ENCODE measurements at regions not wholly inside any gene's neighbourhood (a gene's known extent, or its start where the extent isn't known, plus 50 kb on each side); places are given as distances from the start of the nearest gene placed in this dataset.

GRCh38 chr2:17388798-17389197 is 129.4 kb downstream of the RAD51AP2 start:
- no TSS peak for BruUV-seq (replicated peaks)
- no peak overlapping the region for H3K4me3 ChIP-seq (replicated peaks in 1 of 2; ENCODE audit: low read depth in 1 of 2, low read length in 2 of 2)
- ATAC-seq: no peak
- no peak overlapping the region for H3K9ac ChIP-seq (ENCODE audit: low read length)
- no peaks in the 10 kb centered on the region for H3K79me2 ChIP-seq (ENCODE audit: insufficient read depth, low read length)
- intact Hi-C loops (cut with micrococcal nuclease): no loop called here
- CTCF ChIA-PET: no interaction called here
- no peaks in the 10 kb centered on the region for H3K36me3 ChIP-seq (ENCODE audit: control insufficient read depth in 1 of 2, insufficient read depth in 2 of 2, low read length in 2 of 2)
- no peaks in the 10 kb centered on the region for H3K4me1 ChIP-seq (ENCODE audit: control insufficient read depth in 1 of 2, insufficient read depth in 2 of 2, low read length in 2 of 2)
- no peaks in the 10 kb centered on the region for H3K9me2 ChIP-seq (ENCODE audit: insufficient read depth)
- POLR2A ChIA-PET: no interaction called here
- H4K20me1 ChIP-seq (ENCODE audit: insufficient read depth): no peaks in the 10 kb centered on the region
- TF ChIP-seq EZH2 (IDR thresholded peaks at IDR 0.05) (no peak), SIN3A (IDR thresholded peaks at IDR 0.05; ENCODE audit: low read depth) (no peak), SRF (IDR thresholded peaks at IDR 0.05; ENCODE audit: low read depth) (no peak), CEBPB (IDR thresholded peaks at IDR 0.05; ENCODE audit: low read depth) (no peak), RAD21 (IDR thresholded peaks at IDR 0.05; ENCODE audit: low read depth) (no peak), TCF7L2 (IDR thresholded peaks at IDR 0.05; ENCODE audit: borderline replicate concordance, extremely low read depth, insufficient read depth, insufficient read length) (no peak), POLR2AphosphoS5 (IDR thresholded peaks at IDR 0.05; ENCODE audit: low read depth, low read length) (no peak)
- TF ChIP-seq, protein P1, sequence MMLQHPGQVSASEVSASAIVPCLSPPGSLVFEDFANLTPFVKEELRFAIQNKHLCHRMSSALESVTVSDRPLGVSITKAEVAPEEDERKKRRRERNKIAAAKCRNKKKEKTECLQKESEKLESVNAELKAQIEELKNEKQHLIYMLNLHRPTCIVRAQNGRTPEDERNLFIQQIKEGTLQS (IDR thresholded peaks at IDR 0.05): no peak
- H3K27me3 ChIP-seq (ENCODE audit: insufficient read depth, low read length): peaks cover 18% of the 10 kb centered on the region
- H3K4me2 ChIP-seq (ENCODE audit: low read length): no peak overlapping the region
- no peaks in the 10 kb centered on the region for H3K9me3 ChIP-seq (ENCODE audit: control insufficient read depth in 1 of 2, insufficient read depth in 1 of 2, low read depth in 1 of 2, low read length in 2 of 2)
- DNase-seq (ENCODE audit: low read depth, low spot score): no peak
- H2AFZ ChIP-seq (ENCODE audit: low read depth, low read length, poor library complexity, severe bottlenecking): no peak overlapping the region
- RAD21 ChIA-PET (ENCODE audit: low non-redundant PET in 1 of 2, low total read pairs in 2 of 2, uncharacterized antibody in 2 of 2, unreplicated experiment in 2 of 2): no interaction called here
- H3K27ac ChIP-seq (ENCODE audit: low read depth, low read length): no peak overlapping the region

- ATAC-seq (no peak), DNase-seq (ENCODE audit: low read depth, low spot score) (no peak)
- POLR2A ChIA-PET: no interaction called here
- no peak overlapping the region for H3K4me3 ChIP-seq (replicated peaks in 1 of 2; ENCODE audit: low read depth in 1 of 2, low read length in 2 of 2)
- no peaks in the 10 kb centered on the region for H3K36me3 ChIP-seq (ENCODE audit: control insufficient read depth in 1 of 2, insufficient read depth in 2 of 2, low read length in 2 of 2)
- no peaks in the 10 kb centered on the region for H3K4me1 ChIP-seq (ENCODE audit: control insufficient read depth in 1 of 2, insufficient read depth in 2 of 2, low read length in 2 of 2)
- TF ChIP-seq ZFX (IDR thresholded peaks at IDR 0.05): no peak
- TF ChIP-seq JUND (IDR thresholded peaks at IDR 0.05): no peak
- no peak for TF ChIP-seq EZH2 (IDR thresholded peaks at IDR 0.05)
- TF ChIP-seq, protein P2, sequence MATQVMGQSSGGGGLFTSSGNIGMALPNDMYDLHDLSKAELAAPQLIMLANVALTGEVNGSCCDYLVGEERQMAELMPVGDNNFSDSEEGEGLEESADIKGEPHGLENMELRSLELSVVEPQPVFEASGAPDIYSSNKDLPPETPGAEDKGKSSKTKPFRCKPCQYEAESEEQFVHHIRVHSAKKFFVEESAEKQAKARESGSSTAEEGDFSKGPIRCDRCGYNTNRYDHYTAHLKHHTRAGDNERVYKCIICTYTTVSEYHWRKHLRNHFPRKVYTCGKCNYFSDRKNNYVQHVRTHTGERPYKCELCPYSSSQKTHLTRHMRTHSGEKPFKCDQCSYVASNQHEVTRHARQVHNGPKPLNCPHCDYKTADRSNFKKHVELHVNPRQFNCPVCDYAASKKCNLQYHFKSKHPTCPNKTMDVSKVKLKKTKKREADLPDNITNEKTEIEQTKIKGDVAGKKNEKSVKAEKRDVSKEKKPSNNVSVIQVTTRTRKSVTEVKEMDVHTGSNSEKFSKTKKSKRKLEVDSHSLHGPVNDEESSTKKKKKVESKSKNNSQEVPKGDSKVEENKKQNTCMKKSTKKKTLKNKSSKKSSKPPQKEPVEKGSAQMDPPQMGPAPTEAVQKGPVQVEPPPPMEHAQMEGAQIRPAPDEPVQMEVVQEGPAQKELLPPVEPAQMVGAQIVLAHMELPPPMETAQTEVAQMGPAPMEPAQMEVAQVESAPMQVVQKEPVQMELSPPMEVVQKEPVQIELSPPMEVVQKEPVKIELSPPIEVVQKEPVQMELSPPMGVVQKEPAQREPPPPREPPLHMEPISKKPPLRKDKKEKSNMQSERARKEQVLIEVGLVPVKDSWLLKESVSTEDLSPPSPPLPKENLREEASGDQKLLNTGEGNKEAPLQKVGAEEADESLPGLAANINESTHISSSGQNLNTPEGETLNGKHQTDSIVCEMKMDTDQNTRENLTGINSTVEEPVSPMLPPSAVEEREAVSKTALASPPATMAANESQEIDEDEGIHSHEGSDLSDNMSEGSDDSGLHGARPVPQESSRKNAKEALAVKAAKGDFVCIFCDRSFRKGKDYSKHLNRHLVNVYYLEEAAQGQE (IDR thresholded peaks at IDR 0.05; ENCODE audit: low read depth): no peak
- no peak for TF ChIP-seq CTCF (IDR thresholded peaks at IDR 0.05 in 2 of 3, conservative IDR thresholded peaks at IDR 0.05 in 1 of 3; ENCODE audit: borderline replicate concordance in 1 of 3, insufficient read depth in 1 of 3, low read depth in 2 of 3, low read length in 2 of 3)
- TF ChIP-seq ZNF274 (IDR thresholded peaks at IDR 0.05; ENCODE audit: low read depth, low read length): no peak
- no peaks in the 10 kb centered on the region for H4K20me1 ChIP-seq (ENCODE audit: insufficient read depth)
- H3K79me2 ChIP-seq (ENCODE audit: insufficient read depth, low read length): no peaks in the 10 kb centered on the region
- no TSS peak for BruUV-seq (replicated peaks)
- H2AFZ ChIP-seq (ENCODE audit: low read depth, low read length, poor library complexity, severe bottlenecking): no peak overlapping the region
- H3K9me3 ChIP-seq (ENCODE audit: control insufficient read depth in 1 of 2, insufficient read depth in 1 of 2, low read depth in 1 of 2, low read length in 2 of 2): no peaks in the 10 kb centered on the region
- no peaks in the 10 kb centered on the region for H3K9me2 ChIP-seq (ENCODE audit: insufficient read depth)
- CTCF ChIA-PET: no interaction called here
- H3K4me2 ChIP-seq (ENCODE audit: low read length): no peak overlapping the region
- RAD21 ChIA-PET (ENCODE audit: low non-redundant PET in 1 of 2, low total read pairs in 2 of 2, uncharacterized antibody in 2 of 2, unreplicated experiment in 2 of 2): no interaction called here
- peaks cover 25% of the 10 kb centered on the region for H3K27me3 ChIP-seq (ENCODE audit: insufficient read depth, low read length)
- no peak overlapping the region for H3K9ac ChIP-seq (ENCODE audit: low read length)
- no peak overlapping the region for H3K27ac ChIP-seq (ENCODE audit: low read depth, low read length)
- intact Hi-C loops (cut with micrococcal nuclease): no loop called here
These were observed 130.6 kb downstream of the RAD51AP2 start for GRCh38 chr2:17387591-17387990.

Measured in HCT116 (cell line).